Femur (tissue), 1 donor: ENCODE measurements at regions not wholly inside any gene's neighbourhood (a gene's known extent, or its start where the extent isn't known, plus 50 kb on each side); places are given as distances from the start of the nearest gene placed in this dataset.

ENCODE experiments used
- DNase-seq: peaks from one replicate; pipeline ENCODE4 v3.0.0-alpha.2; 2017

- no peak for DNase-seq
These were observed 60.2 kb upstream of the DGKB start for GRCh38 chr7:14962778-14963177.

- no peak for DNase-seq
These were observed 58.2 kb upstream of the DGKB start for GRCh38 chr7:14960721-14961120.

- DNase-seq, result no peak
These were observed 56.8 kb upstream of the DGKB start for GRCh38 chr7:14959339-14959738.

GRCh38 chr7:14954035-14954434, 51.5 kb upstream of the DGKB start:
- DNase-seq, result no peak
